Effector memory CD8-positive, alpha-beta T cell (primary cell): ENCODE measurements at regions not wholly inside any gene's neighbourhood (a gene's known extent, or its start where the extent isn't known, plus 50 kb on each side); places are given as distances from the start of the nearest gene placed in this dataset.

Experiments used
- ATAC-seq: fragments of 150-1000 bp; cut with Tn5 transposase; replicated peaks from 2 replicates; pipeline ENCODE4 v1.10.0; 2021; ENCODE audit warnings: mild to moderate bottlenecking, moderate library complexity
- DNase-seq, 3 experiments: peaks; one replicate each; pipeline ENCODE4 v3.0.0; 2021
- H3K27ac Mint-ChIP-seq, 2 donors: one replicate each; pipeline ENCODE4 v1.8.0; 2022; ENCODE audit warnings: mild to moderate bottlenecking in 2 of 2, mixed read lengths in 2 of 2, moderate library complexity in 2 of 2
- H3K27me3 Mint-ChIP-seq, 2 donors: one replicate each; pipeline ENCODE4 v1.8.0; 2022; ENCODE audit warnings: mixed read lengths in 2 of 2
- H3K36me3 Mint-ChIP-seq: one replicate; pipeline ENCODE4 v1.8.0; 2022; ENCODE audit warnings: mild to moderate bottlenecking, moderate library complexity, mixed read lengths; ENCODE audit not compliant: insufficient read depth
- H3K4me1 Mint-ChIP-seq, 2 donors: one replicate each; pipeline ENCODE4 v1.8.0; 2022; ENCODE audit warnings: low read depth in 2 of 2, mixed read lengths in 2 of 2
- H3K4me3 Mint-ChIP-seq, 2 donors: one replicate each; pipeline ENCODE4 v1.8.0; 2022; ENCODE audit warnings: mild to moderate bottlenecking in 2 of 2, mixed read lengths in 2 of 2, moderate library complexity in 2 of 2
- H3K9me3 Mint-ChIP-seq, 2 donors: one replicate each; pipeline ENCODE4 v1.8.0; 2022; ENCODE audit warnings: mixed read lengths in 2 of 2

GRCh38 chr10:125484035-125484732 lies 198.8 kb downstream of the TEX36 start:
- Mint-ChIP-seq H3K4me1 (no peaks in the 10 kb centered on the region), H3K27me3 (peaks cover 31 to 35% of the 10 kb centered on the region in 2 donors), H3K9me3 (peaks cover 0 to 9% of the 10 kb centered on the region in 2 donors), H3K4me3 (no peak overlapping the region), H3K27ac (no peak overlapping the region), H3K36me3 (no peaks in the 10 kb centered on the region)
- no peak for DNase-seq
- no peak for ATAC-seq

DNA sequence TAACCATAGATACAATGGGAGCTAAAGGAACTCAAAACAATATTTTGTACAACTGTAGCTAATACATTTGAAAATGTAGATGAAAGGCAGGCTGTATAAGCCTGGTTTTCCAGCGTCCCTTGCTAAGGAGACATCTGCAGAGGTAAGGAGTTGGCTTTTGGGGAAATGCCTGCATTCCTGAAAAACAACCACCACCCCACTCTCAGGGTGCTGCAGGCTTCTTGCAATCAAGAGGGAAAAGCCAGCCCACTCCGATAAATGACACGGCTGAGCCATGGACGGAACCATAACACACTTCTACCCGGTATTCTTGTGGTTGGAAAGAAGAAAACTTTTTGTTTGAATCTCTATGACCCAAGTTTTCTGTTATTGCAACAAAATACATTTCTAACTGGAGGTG lies 200.3 kb downstream of the TEX36 start:
- ATAC-seq (no peak), DNase-seq (no peak)
- Mint-ChIP-seq H3K4me1 (no peaks in the 10 kb centered on the region), H3K9me3 (peaks cover 0 to 9% of the 10 kb centered on the region in 2 donors), H3K4me3 (no peak overlapping the region), H3K27me3 (peaks cover 42 to 43% of the 10 kb centered on the region in 2 donors), H3K27ac (no peak overlapping the region), H3K36me3 (no peaks in the 10 kb centered on the region)

DNA sequence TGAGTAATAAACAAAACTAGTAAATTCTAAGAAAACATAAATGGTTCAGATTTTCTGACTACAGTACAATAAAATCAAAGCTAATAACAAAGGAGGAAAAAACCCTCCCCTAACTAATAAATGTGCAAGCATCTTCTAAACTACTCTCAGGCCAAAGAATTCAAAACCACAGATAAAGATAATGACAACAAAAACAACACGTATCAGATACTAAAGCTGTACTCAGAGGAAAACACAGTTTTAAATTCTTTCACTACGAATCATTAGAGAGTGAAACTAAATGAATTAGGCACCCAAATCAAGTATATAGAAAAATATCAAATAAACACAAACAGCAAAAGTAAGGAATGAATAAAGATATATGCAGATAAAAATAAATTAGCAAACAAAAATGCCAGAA lies 200.9 kb downstream of the TEX36 start:
- DNase-seq, result no peak
- Mint-ChIP-seq H3K4me1 (no peaks in the 10 kb centered on the region), H3K9me3 (peaks cover 0 to 9% of the 10 kb centered on the region in 2 donors), H3K4me3 (no peak overlapping the region), H3K36me3 (no peaks in the 10 kb centered on the region), H3K27me3 (peaks cover 43 to 48% of the 10 kb centered on the region in 2 donors), H3K27ac (no peak overlapping the region)
- no peak for ATAC-seq

GRCh38 chr10:125479059-125479458 lies 203.9 kb downstream of the TEX36 start:
- H3K9me3 Mint-ChIP-seq, result peaks cover 0 to 9% of the 10 kb centered on the region in 2 donors
- peaks cover 38 to 50% of the 10 kb centered on the region in 2 donors for H3K27me3 Mint-ChIP-seq
- H3K36me3 Mint-ChIP-seq, result no peaks in the 10 kb centered on the region
- no peak overlapping the region for H3K4me3 Mint-ChIP-seq
- H3K4me1 Mint-ChIP-seq, result no peaks in the 10 kb centered on the region
- ATAC-seq (no peak), DNase-seq (no peak)
- no peak overlapping the region for H3K27ac Mint-ChIP-seq

DNA sequence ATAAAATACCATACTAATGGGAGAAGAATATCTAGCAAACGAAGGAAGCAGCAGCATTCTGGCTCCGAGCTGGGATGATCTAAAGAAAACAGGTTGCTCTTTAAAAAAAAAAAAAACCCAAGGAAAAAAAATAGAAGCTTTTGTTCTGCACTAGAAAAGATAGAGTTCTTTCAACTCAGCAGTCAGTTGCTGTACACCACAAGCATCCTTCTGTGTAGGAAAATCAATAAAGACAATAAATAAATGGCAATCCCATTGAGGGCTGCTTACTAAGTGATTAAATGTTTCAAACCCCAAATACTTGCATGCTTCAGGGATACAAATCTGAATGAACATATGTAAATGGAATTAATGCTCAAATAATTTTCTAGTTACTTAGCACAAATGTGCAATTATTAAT lies 207.1 kb downstream of the TEX36 start:
- Mint-ChIP-seq H3K27ac (no peak overlapping the region), H3K27me3 (peaks cover 40 to 52% of the 10 kb centered on the region in 2 donors), H3K36me3 (no peaks in the 10 kb centered on the region), H3K4me3 (no peak overlapping the region), H3K9me3 (peaks cover 0 to 9% of the 10 kb centered on the region in 2 donors), H3K4me1 (no peaks in the 10 kb centered on the region)
- ATAC-seq, result no peak
- DNase-seq, result no peak

GRCh38 chr10:125473143-125473793 lies 209.7 kb downstream of the TEX36 start:
- peaks cover 34% of the 10 kb centered on the region in 2 donors for H3K27me3 Mint-ChIP-seq
- no peak overlapping the region for H3K27ac Mint-ChIP-seq
- ATAC-seq (no peak), DNase-seq (no peak)
- H3K4me1 Mint-ChIP-seq, result no peaks in the 10 kb centered on the region
- H3K36me3 Mint-ChIP-seq, result no peaks in the 10 kb centered on the region
- H3K4me3 Mint-ChIP-seq, result no peak overlapping the region
- no peaks in the 10 kb centered on the region for H3K9me3 Mint-ChIP-seq

DNA sequence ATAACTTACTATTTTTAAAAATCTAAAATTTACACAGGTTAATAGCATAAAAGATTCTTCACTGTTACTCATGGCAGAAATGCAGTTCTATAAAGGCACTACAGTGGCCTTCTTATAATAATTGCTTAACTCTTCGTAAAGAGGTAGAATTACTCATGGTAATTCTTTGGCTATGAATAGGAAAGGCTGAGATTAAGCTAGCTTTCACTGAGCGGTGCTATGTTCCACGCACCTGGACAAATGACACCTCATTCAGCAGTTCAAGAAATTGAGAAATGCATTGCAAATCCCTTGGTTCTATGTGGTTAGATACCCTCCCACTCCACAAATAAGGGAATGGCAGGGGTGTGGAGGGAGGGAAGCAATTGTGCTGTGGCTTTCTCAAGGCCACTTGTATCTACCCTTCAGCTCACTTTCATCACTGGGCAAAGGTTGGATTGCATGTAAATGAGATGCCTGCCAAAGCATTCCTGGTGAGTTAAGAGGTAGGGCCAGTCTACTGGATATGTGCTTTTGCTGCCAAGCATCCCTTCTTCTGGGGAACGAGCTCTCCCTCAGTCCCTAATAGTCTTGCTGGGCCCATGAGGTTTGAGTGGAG lies 210.9 kb downstream of the TEX36 start:
- H3K4me3 Mint-ChIP-seq, result no peak overlapping the region
- H3K27ac Mint-ChIP-seq, result no peak overlapping the region
- ATAC-seq (no peak), DNase-seq (no peak)
- H3K9me3 Mint-ChIP-seq, result no peaks in the 10 kb centered on the region
- no peaks in the 10 kb centered on the region for H3K4me1 Mint-ChIP-seq
- no peaks in the 10 kb centered on the region for H3K36me3 Mint-ChIP-seq
- peaks cover 31 to 41% of the 10 kb centered on the region in 2 donors for H3K27me3 Mint-ChIP-seq

GRCh38 chr10:125468278-125468677 lies 214.7 kb downstream of the TEX36 start:
- Mint-ChIP-seq H3K9me3 (no peaks in the 10 kb centered on the region), H3K4me1 (no peaks in the 10 kb centered on the region), H3K27me3 (peaks cover 26 to 30% of the 10 kb centered on the region in 2 donors), H3K36me3 (no peaks in the 10 kb centered on the region), H3K27ac (no peak overlapping the region), H3K4me3 (no peak overlapping the region)
- no peak for DNase-seq
- ATAC-seq, result no peak

DNA sequence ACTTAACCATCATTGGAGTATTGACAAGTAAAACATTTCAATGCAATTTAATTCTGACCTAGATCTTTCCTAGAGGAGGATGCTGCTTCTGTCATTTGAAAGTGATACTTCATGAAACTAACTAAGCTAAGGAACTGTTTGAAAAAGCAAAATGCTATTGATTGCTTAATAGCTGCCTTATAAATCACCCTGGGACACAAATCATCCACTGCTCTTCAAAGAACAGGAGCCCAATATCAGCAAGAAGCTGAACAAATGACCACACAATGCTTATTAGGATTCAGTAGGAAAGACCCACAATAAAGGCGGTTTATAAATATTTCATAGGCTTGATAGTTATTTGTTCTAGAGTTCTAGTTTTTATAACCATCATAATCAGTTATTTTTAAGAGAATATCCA lies 216.3 kb downstream of the TEX36 start:
- Mint-ChIP-seq H3K4me3 (no peak overlapping the region), H3K36me3 (no peaks in the 10 kb centered on the region), H3K27ac (no peak overlapping the region), H3K27me3 (peaks cover 21 to 29% of the 10 kb centered on the region in 2 donors), H3K4me1 (no peaks in the 10 kb centered on the region), H3K9me3 (no peaks in the 10 kb centered on the region)
- DNase-seq (no peak), ATAC-seq (no peak)

DNA sequence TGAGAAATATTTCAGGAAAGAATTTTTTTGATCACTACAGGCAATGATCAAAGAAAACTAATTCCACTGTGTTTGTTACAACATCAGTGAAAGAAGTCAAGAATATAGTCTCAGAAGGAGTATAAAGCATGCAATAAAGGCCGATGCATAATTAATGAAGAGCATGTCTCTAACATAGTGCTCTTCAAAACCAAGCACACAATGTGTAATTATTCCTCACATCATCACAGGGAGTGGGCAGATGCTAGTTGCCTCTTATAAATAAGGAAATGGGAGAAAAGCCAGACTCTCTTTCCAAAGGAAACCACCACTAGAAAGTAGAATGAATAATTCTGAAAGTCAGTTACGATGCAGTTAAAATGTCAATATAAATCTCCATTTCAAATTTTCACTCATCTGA lies 220.1 kb downstream of the TEX36 start:
- H3K9me3 Mint-ChIP-seq, result no peaks in the 10 kb centered on the region
- no peaks in the 10 kb centered on the region for H3K36me3 Mint-ChIP-seq
- ATAC-seq (no peak), DNase-seq (no peak)
- no peak overlapping the region for H3K27ac Mint-ChIP-seq
- H3K4me3 Mint-ChIP-seq, result no peak overlapping the region
- no peaks in the 10 kb centered on the region for H3K4me1 Mint-ChIP-seq
- peaks cover 3 to 13% of the 10 kb centered on the region in 2 donors for H3K27me3 Mint-ChIP-seq

DNA sequence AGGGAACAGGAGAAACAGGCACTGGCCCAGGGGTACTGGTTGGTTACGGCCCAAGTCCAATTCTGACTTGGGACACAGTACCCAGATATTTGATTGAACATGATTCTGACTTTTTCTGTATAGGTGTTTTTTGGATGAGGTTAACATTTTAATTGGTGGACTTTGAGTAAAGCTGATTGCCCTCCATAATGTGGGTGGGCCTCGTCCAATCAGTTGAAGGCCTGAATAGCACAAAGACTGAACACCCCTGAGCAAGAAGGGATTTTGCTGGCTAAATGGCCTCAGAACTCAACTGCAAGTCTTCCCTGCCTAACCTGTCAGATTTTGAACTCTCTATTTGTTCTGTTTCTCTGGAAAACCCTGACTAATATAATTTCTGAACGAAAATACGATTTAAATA lies 222.6 kb downstream of the TEX36 start:
- Mint-ChIP-seq H3K36me3 (no peaks in the 10 kb centered on the region), H3K27me3 (peaks cover 0 to 8% of the 10 kb centered on the region in 2 donors), H3K4me1 (no peaks in the 10 kb centered on the region), H3K27ac (no peak overlapping the region), H3K4me3 (no peak overlapping the region), H3K9me3 (no peaks in the 10 kb centered on the region)
- ATAC-seq, result no peak
- no peak for DNase-seq

DNA sequence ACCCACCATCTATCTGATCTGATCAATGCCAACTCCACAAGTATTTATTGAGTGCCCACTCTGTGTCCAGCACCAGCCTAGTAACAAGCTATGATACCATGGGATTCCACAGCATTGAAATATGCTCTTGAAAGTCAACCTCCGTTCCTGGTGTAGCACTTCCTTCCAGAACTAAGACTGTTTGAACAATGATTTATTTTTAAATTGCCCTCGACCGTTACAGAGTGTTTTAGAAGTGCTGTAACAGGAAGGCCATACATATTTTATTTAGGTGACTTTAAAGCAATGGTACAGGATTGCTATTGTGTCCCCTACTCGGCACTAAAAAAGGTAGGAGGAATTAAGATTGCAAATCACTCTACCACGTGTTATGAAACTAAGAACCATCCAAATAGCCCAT lies 225.6 kb downstream of the TEX36 start:
- no peak overlapping the region for H3K27ac Mint-ChIP-seq
- no peaks in the 10 kb centered on the region for H3K36me3 Mint-ChIP-seq
- H3K4me3 Mint-ChIP-seq, result no peak overlapping the region
- ATAC-seq (no peak), DNase-seq (no peak)
- H3K9me3 Mint-ChIP-seq, result no peaks in the 10 kb centered on the region
- peaks cover 13 to 17% of the 10 kb centered on the region in 2 donors for H3K27me3 Mint-ChIP-seq
- H3K4me1 Mint-ChIP-seq, result no peaks in the 10 kb centered on the region

DNA sequence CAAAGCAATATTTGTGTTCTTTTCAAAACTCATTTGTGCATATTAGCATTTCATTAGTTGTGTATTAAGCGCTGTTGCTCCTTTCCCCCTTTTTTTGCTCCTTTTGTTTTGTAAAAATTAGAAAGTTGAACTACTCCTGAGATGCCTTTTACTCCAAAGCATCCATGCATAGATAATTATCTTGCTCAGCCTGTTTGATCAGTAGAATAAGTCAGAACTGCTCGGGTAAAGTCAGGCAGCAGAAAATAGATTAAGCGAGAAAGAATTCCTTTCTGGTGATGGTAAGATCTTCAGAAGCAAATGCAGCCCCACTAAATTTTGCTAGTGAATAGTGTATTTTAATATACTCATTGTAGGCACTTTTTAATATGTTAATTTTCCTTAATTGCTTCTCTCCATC lies 227.1 kb downstream of the TEX36 start:
- Mint-ChIP-seq H3K9me3 (no peaks in the 10 kb centered on the region), H3K36me3 (no peaks in the 10 kb centered on the region)

DNA sequence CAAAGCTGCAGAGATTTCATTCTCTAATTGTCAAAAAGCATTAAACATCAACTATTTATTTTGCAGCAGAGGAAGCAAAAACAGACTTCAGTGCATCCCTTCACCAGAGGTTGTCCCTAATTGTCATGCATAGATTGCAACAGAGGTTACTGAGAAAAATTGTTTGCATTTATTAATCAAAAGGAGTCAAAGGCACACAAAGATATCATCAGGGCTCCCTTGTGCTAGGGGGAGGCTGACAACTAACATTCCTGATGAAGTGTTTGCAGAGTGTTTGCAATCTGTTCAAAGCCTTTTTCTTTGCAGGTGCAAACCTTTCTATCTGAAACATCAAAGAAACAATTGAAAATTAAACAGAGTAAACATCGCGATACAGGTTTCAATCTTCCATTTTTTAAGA lies 227.5 kb downstream of the TEX36 start:
- H3K27me3 Mint-ChIP-seq, result peaks cover 24 to 29% of the 10 kb centered on the region in 2 donors
- no peak overlapping the region for H3K27ac Mint-ChIP-seq
- H3K4me3 Mint-ChIP-seq, result no peak overlapping the region
- DNase-seq, result no peak
- H3K4me1 Mint-ChIP-seq, result no peaks in the 10 kb centered on the region
- no peaks in the 10 kb centered on the region for H3K36me3 Mint-ChIP-seq
- no peaks in the 10 kb centered on the region for H3K9me3 Mint-ChIP-seq
- ATAC-seq, result no peak

More for the DNA sequence above, 227.1 kb downstream of the TEX36 start:
- peaks cover 24 to 29% of the 10 kb centered on the region in 2 donors for H3K27me3 Mint-ChIP-seq
- DNase-seq, result no peak
- H3K4me1 Mint-ChIP-seq, result no peaks in the 10 kb centered on the region
- H3K27ac Mint-ChIP-seq, result no peak overlapping the region
- no peak overlapping the region for H3K4me3 Mint-ChIP-seq
- no peak for ATAC-seq
